ENCODE measurements at regions not wholly inside any gene's neighbourhood (a gene's known extent, or its start where the extent isn't known, plus 50 kb on each side); places are given as distances from the start of the nearest gene placed in this dataset.
"Not testable (repeated sequence)": the region's sequence is repeated elsewhere in the genome, so short reads cannot be mapped to it uniquely, and the experiment has no call there.

GRCh38 chr12:83796531-83796930, 1109.8 kb downstream of the TMTC2 start:
- no peak for DNase-seq

GRCh38 chr12:83793616-83794015, 1106.9 kb downstream of the TMTC2 start:
- no peak for DNase-seq

- DNase-seq, result no peak
These were observed 1097.7 kb downstream of the TMTC2 start for GRCh38 chr12:83784298-83784890.

GRCh38 chr12:83779526-83779925, 1092.8 kb downstream of the TMTC2 start:
- DNase-seq, result no peak

GRCh38 chr12:83769151-83769550, 1082.4 kb downstream of the TMTC2 start:
- DNase-seq, result no peak

- DNase-seq, result no peak
These were observed 1081.0 kb downstream of the TMTC2 start for GRCh38 chr12:83767723-83768122.

GRCh38 chr12:83763425-83763824, 1076.7 kb downstream of the TMTC2 start:
- no peak for DNase-seq

- DNase-seq, result no peak
These were observed 1073.2 kb downstream of the TMTC2 start for GRCh38 chr12:83759906-83760305.

GRCh38 chr12:83758888-83759631, 1072.4 kb downstream of the TMTC2 start:
- DNase-seq, result no peak

- no peak for DNase-seq
These were observed 1067.2 kb downstream of the TMTC2 start for GRCh38 chr12:83753904-83754303.

- DNase-seq, result no peak
These were observed 1066.5 kb downstream of the TMTC2 start for GRCh38 chr12:83753205-83753604.

GRCh38 chr12:83739607-83740006, 1052.9 kb downstream of the TMTC2 start:
- DNase-seq, result no peak

GRCh38 chr12:83710851-83711250, 1024.1 kb downstream of the TMTC2 start:
- DNase-seq, result no peak

- DNase-seq, result no peak
These were observed 1023.2 kb downstream of the TMTC2 start for GRCh38 chr12:83709899-83710298.

- no peak for DNase-seq
These were observed 1014.1 kb downstream of the TMTC2 start for GRCh38 chr12:83700838-83701237.

GRCh38 chr12:83696311-83696710, 1009.6 kb downstream of the TMTC2 start:
- not testable (repeated sequence) for DNase-seq

- no peak for DNase-seq
These were observed 1005.0 kb downstream of the TMTC2 start for GRCh38 chr12:83691730-83692129.

GRCh38 chr12:83690465-83690864, 1003.8 kb downstream of the TMTC2 start:
- DNase-seq, result no peak

- no peak for DNase-seq
These were observed 1002.6 kb downstream of the TMTC2 start for GRCh38 chr12:83689333-83689732.

GRCh38 chr12:83676781-83677295, 990.1 kb downstream of the TMTC2 start:
- DNase-seq, result no peak

GRCh38 chr12:83666690-83667089, 980.0 kb downstream of the TMTC2 start:
- DNase-seq, result no peak

GRCh38 chr12:83665634-83666218, 979.0 kb downstream of the TMTC2 start:
- DNase-seq, result no peak

GRCh38 chr12:83664650-83665049, 977.9 kb downstream of the TMTC2 start:
- DNase-seq, result no peak

- DNase-seq, result no peak
These were observed 974.1 kb downstream of the TMTC2 start for GRCh38 chr12:83660727-83661358.

Data from CD4-positive, alpha-beta T cell treated with Interleukin-17A for 1 hour (primary cell).